ENCODE measurements at regions not wholly inside any gene's neighbourhood (a gene's known extent, or its start where the extent isn't known, plus 50 kb on each side); places are given as distances from the start of the nearest gene placed in this dataset.

- TF ChIP-seq, protein P1, sequence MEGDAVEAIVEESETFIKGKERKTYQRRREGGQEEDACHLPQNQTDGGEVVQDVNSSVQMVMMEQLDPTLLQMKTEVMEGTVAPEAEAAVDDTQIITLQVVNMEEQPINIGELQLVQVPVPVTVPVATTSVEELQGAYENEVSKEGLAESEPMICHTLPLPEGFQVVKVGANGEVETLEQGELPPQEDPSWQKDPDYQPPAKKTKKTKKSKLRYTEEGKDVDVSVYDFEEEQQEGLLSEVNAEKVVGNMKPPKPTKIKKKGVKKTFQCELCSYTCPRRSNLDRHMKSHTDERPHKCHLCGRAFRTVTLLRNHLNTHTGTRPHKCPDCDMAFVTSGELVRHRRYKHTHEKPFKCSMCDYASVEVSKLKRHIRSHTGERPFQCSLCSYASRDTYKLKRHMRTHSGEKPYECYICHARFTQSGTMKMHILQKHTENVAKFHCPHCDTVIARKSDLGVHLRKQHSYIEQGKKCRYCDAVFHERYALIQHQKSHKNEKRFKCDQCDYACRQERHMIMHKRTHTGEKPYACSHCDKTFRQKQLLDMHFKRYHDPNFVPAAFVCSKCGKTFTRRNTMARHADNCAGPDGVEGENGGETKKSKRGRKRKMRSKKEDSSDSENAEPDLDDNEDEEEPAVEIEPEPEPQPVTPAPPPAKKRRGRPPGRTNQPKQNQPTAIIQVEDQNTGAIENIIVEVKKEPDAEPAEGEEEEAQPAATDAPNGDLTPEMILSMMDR (IDR thresholded peaks at IDR 0.05), result no peak
- no peak for TF ChIP-seq POLR2A (IDR thresholded peaks at IDR 0.05)
Observed at GRCh38 chr2:3135676-3136075, 241.9 kb downstream of the EIPR1 start.

Data from lower leg skin (tissue), 3 donors.